Upper lobe of left lung (tissue), 6 donors: ENCODE measurements at regions not wholly inside any gene's neighbourhood (a gene's known extent, or its start where the extent isn't known, plus 50 kb on each side); places are given as distances from the start of the nearest gene placed in this dataset.

Experiments
- ATAC-seq, 2 donors: fragments of 200-7000 bp; cut with Tn5 transposase; one replicate each; pipeline ENCODE4 v1.9.1; 2022; ENCODE audit warnings: mild to moderate bottlenecking in 2 of 2, moderate library complexity in 2 of 2; ENCODE audit not compliant: low FRiP score in 2 of 2
- DNase-seq, 2 donors: peaks; one replicate each; pipeline ENCODE4 v3.0.0-alpha.2; 2019 to 2020
- H3K27ac ChIP-seq, 4 donors: fragments of 200-600 bp; sonication (generic); one replicate each; pipeline ENCODE4 v1.5.1; 2016 to 2019
- H3K27me3 ChIP-seq, 4 donors: fragments of 200-600 bp; sonication (generic); one replicate each; pipeline ENCODE4 v1.5.1; 2017 to 2019
- H3K36me3 ChIP-seq, 4 donors: fragments of 200-600 bp; sonication (generic); one replicate each; pipeline ENCODE4 v1.5.1; 2016 to 2019
- H3K4me1 ChIP-seq, 4 donors: fragments of 200-600 bp; sonication (generic); one replicate each; pipeline ENCODE4 v1.5.1; 2018 to 2019
- H3K4me3 ChIP-seq, 4 donors: fragments of 200-600 bp; sonication (generic); one replicate each; pipeline ENCODE4 v1.5.1; 2017 to 2019; ENCODE audit warnings: mild to moderate bottlenecking in 2 of 4, moderate library complexity in 1 of 4
- H3K9me3 ChIP-seq, 4 donors: fragments of 200-600 bp; sonication (generic); one replicate each; pipeline ENCODE4 v1.5.1; 2018 to 2019
- EP300 ChIP-seq, 4 donors: sonication (generic); formaldehyde crosslinking; IDR thresholded peaks; one replicate each; pipeline ENCODE4 v1.5.1; 2017; ENCODE audit warnings: antibody characterized with exemption in 4 of 4, control low read depth in 2 of 4
- POLR2A ChIP-seq, 4 donors: fragments of 450-650 bp; IDR thresholded peaks; one replicate each; pipeline ENCODE4 v1.5.1; 2016 to 2017; ENCODE audit warnings: antibody characterized with exemption in 4 of 4, mild to moderate bottlenecking in 2 of 4
- POLR2AphosphoS5 ChIP-seq, 2 donors: sonication (generic); formaldehyde crosslinking; IDR thresholded peaks; one replicate each; pipeline ENCODE4 v1.5.1; 2017; ENCODE audit warnings: antibody characterized with exemption in 2 of 2
- WGBS, 2 donors: methylation state at CpG; one replicate each; pipeline ENCODE4 v1.1.5; 2017 to 2018; 5-methylcytosine and 5-hydroxymethylcytosine counted together
- TF ChIP-seq, protein P1 (sequence below), 6 experiments: fragments of 450-650 bp in 4 of 6; fragments of 200-600 bp in 2 of 6; sonication (generic) in 2 of 6; IDR thresholded peaks; one replicate each; pipeline ENCODE4 v1.5.1; 2016 to 2019; ENCODE audit warnings: antibody characterized with exemption in 6 of 6
- donor health status: DM: no; HTN: no; CAD: no; lungs with moderate emphysema.
- donor health status: DM: no; HTN: yes; CAD: no; lungs with severe emphysema.

DNA sequence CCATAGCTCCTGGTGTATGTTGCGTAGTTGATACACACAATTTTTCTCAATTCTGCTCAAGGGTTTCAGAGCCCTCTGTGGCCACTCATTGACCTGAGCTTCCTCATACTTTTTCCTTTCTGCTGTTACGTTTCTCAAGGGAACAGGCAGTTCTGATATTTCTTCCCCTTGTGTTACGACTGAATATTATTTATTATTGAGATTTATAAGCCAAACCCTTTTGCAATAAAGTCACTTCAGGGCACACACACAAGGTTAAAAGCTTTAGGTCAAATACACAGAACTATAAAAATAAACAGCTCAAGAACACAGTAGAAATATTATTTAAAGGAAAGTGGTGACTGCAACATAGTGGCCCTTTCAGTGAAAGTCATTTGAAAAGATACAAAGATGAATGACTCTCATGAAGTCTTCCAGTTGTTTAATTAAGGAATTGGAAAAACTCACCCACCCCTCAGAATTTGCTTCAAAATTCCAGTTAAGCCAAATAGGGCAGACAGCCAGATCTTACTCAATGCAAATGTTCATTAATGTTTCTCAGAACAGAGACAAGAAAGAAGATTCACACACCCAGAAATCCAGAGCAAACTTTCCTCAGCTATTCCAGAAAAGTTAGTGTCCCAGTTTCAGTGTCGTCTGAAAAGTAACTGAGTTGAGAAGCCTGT is 179.7 kb downstream of the TRIB2 start:
- Histone ChIP-seq H3K9me3 (peaks cover 0 to 7% (median 3%) of the 10 kb centered on the region in 4 donors), H3K27me3 (no peaks in the 10 kb centered on the region), H3K27ac (peak overlapping the region in 2 of 4 donors; percentile 5 to 30), H3K36me3 (no peaks in the 10 kb centered on the region), H3K4me3 (no peak overlapping the region), H3K4me1 (peaks cover 3 to 8% (median 7%) of the 10 kb centered on the region in 4 donors)
- no peak for DNase-seq
- no peak for ATAC-seq
- peak in 2 of 4 donors; percentile 43 to 52 for TF ChIP-seq EP300 (IDR thresholded peaks at IDR 0.05)
- no peak for TF ChIP-seq POLR2AphosphoS5 (IDR thresholded peaks at IDR 0.05)
- WGBS, 2 donors, result 59 to 68% methylated on average over 4 of the region's 4 CpGs

DNA sequence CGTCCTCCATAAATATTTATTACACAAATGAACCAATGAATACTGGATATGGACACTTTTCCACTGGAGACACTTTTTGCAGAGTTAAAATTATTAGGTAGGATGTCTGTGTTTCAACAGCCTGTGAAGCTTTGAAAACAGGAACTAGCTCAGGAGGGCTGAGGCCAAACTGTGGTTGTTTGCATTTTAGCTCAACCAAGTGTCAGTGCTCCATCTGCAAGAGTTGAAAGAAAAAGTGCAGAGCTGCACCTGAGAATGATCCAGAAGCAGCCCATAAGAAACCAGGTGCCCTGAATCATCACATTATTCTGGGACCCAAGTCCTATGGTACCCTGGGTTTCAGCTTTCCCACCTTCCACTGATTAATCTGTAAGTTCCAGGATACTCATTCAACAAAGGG is 180.4 kb downstream of the TRIB2 start:
- DNase-seq (no peak), ATAC-seq (no peak)
- no peak overlapping the region for H3K4me3 ChIP-seq
- H3K27ac ChIP-seq, result peak overlapping the region in 3 of 4 donors; percentile 5 to 54 (median 30)
- no peaks in the 10 kb centered on the region for H3K36me3 ChIP-seq
- H3K9me3 ChIP-seq, result peaks cover 0 to 7% (median under 1%) of the 10 kb centered on the region in 4 donors
- no peak for TF ChIP-seq POLR2AphosphoS5 (IDR thresholded peaks at IDR 0.05)
- 33 to 35% methylated on average over 1 of the region's 1 CpG for WGBS, 2 donors
- H3K27me3 ChIP-seq, result no peaks in the 10 kb centered on the region
- H3K4me1 ChIP-seq, result peaks cover 3 to 8% (median 7%) of the 10 kb centered on the region in 4 donors

DNA sequence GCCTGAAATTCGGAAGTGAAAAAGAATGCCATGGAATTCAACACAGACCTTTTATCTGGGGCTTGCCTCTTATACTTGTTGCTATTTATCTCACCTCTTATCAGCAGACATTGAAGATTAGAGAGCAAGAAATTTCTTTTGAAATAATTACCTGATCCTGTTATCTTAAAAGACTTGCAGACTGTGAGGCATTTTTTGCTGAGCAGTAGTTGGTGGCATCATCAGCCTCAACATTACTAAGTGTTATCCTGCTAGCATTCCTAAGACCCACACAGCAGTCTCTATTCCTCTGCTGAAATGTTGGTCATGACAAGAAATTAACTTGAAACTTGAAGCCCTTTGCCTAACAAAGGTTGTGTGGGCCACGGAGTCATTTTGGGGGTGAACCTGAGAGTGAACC is 186.5 kb downstream of the TRIB2 start:
- no peaks in the 10 kb centered on the region for H3K27me3 ChIP-seq
- DNase-seq, result no peak
- H3K36me3 ChIP-seq, result no peaks in the 10 kb centered on the region
- no peak overlapping the region for H3K4me3 ChIP-seq
- no peak for ATAC-seq
- no peaks in the 10 kb centered on the region for H3K4me1 ChIP-seq
- no peak for TF ChIP-seq EP300 (IDR thresholded peaks at IDR 0.05)
- TF ChIP-seq POLR2A (IDR thresholded peaks at IDR 0.05), result no peak
- TF ChIP-seq, protein P1, sequence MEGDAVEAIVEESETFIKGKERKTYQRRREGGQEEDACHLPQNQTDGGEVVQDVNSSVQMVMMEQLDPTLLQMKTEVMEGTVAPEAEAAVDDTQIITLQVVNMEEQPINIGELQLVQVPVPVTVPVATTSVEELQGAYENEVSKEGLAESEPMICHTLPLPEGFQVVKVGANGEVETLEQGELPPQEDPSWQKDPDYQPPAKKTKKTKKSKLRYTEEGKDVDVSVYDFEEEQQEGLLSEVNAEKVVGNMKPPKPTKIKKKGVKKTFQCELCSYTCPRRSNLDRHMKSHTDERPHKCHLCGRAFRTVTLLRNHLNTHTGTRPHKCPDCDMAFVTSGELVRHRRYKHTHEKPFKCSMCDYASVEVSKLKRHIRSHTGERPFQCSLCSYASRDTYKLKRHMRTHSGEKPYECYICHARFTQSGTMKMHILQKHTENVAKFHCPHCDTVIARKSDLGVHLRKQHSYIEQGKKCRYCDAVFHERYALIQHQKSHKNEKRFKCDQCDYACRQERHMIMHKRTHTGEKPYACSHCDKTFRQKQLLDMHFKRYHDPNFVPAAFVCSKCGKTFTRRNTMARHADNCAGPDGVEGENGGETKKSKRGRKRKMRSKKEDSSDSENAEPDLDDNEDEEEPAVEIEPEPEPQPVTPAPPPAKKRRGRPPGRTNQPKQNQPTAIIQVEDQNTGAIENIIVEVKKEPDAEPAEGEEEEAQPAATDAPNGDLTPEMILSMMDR (IDR thresholded peaks at IDR 0.05), result no peak
- no peak for TF ChIP-seq POLR2AphosphoS5 (IDR thresholded peaks at IDR 0.05)
- no peak overlapping the region for H3K27ac ChIP-seq
- no peaks in the 10 kb centered on the region for H3K9me3 ChIP-seq
- whole genome bisulfite sequencing, 2 donors, result 90 to 93% methylated on average over 2 of the region's 2 CpGs

DNA sequence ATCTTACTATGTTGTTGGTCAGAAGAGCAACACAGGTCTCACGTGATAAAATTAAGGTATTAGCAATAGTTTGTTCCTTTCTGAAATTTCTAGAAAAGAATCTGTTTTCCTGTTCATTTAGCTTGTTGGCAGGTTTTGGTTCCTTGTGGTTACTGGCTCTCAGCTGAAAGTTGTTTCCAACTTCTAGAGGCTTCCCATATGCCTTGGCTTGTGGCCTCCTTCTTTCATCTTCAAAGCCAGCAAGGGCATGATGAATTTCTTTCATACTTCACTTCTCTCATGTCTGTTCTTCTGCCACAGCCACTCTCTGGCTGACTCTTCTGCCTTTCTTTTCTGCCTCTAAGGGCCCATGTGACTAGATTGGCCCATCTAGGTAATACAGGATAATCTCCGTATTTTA is 193.7 kb downstream of the TRIB2 start:
- DNase-seq, result no peak
- 94 to 97% methylated on average over 2 of the region's 2 CpGs for WGBS, 2 donors
- H3K9me3 ChIP-seq, result no peaks in the 10 kb centered on the region
- no peaks in the 10 kb centered on the region for H3K4me1 ChIP-seq
- no peak overlapping the region for H3K27ac ChIP-seq
- no peak for ATAC-seq
- H3K27me3 ChIP-seq, result no peaks in the 10 kb centered on the region
- H3K4me3 ChIP-seq, result no peak overlapping the region
- H3K36me3 ChIP-seq, result no peaks in the 10 kb centered on the region
- TF ChIP-seq, protein P1 (IDR thresholded peaks at IDR 0.05), result no peak
- TF ChIP-seq EP300 (IDR thresholded peaks at IDR 0.05) (no peak), POLR2A (IDR thresholded peaks at IDR 0.05) (no peak), POLR2AphosphoS5 (IDR thresholded peaks at IDR 0.05) (no peak)

DNA sequence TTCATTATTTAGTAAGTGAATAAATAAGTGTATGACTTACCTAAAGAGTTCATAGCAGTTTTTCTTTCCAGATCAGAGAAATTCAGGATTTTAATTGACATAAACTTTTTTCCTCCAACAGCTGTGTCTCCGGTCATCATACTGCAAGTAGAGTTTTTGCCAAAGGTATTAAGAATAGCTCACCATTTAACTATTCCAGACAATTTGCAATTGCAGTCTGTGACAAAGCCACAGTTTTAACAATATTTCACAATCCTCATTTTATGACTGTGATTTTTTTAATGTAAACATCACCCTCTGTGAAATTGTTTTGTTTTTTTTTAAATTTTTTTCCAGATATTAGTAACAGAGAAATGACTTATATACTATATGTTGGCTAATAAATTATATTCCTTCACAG is 199.1 kb downstream of the TRIB2 start:
- 81 to 100% methylated on average over 1 of the region's 1 CpG for whole genome bisulfite sequencing, 2 donors
- H3K4me1 ChIP-seq, result peaks cover 0 to 7% (median 1%) of the 10 kb centered on the region in 4 donors
- no peak for DNase-seq
- no peaks in the 10 kb centered on the region for H3K9me3 ChIP-seq
- H3K27ac ChIP-seq, result no peak overlapping the region
- H3K36me3 ChIP-seq, result no peaks in the 10 kb centered on the region
- H3K4me3 ChIP-seq, result no peak overlapping the region
- ATAC-seq, result no peak
- TF ChIP-seq POLR2A (IDR thresholded peaks at IDR 0.05) (no peak), EP300 (IDR thresholded peaks at IDR 0.05) (no peak), POLR2AphosphoS5 (IDR thresholded peaks at IDR 0.05) (no peak)
- TF ChIP-seq, protein P1 (IDR thresholded peaks at IDR 0.05), result no peak
- H3K27me3 ChIP-seq, result no peaks in the 10 kb centered on the region
